DND-41 (cell line): ENCODE measurements at regions not wholly inside any gene's neighbourhood (a gene's known extent, or its start where the extent isn't known, plus 50 kb on each side); places are given as distances from the start of the nearest gene placed in this dataset.

Experiments used
- ATAC-seq: fragments of 200-7000 bp; cut with Tn5 transposase; 3 replicates; pipeline ENCODE4 v1.9.1; 2021; ENCODE audit warnings: low read depth; ENCODE audit not compliant: insufficient read depth
- DNase-seq: peaks from one replicate; pipeline ENCODE4 v3.0.0-alpha.2; 2020
- H2AFZ ChIP-seq: 2 replicates; pipeline ENCODE4 v1.6.0; 2012; ENCODE audit warnings: low read depth, low read length
- H3K27ac ChIP-seq: 2 replicates; pipeline ENCODE4 v1.5.1; 2012; ENCODE audit warnings: low read length, inconsistent platforms
- H3K27me3 ChIP-seq: fragments of 200-600 bp; sonication (generic); 2 replicates; pipeline ENCODE4 v1.6.0; 2012; ENCODE audit warnings: low read length, mild to moderate bottlenecking, inconsistent platforms; ENCODE audit not compliant: insufficient read depth, poor library complexity
- H3K36me3 ChIP-seq: 2 replicates; pipeline ENCODE4 v1.5.1; 2012; ENCODE audit warnings: low read length, inconsistent platforms; ENCODE audit not compliant: insufficient read depth
- H3K4me1 ChIP-seq: 2 replicates; pipeline ENCODE4 v1.5.1; 2012; ENCODE audit warnings: mild to moderate bottlenecking, low read length; ENCODE audit not compliant: insufficient read depth
- H3K4me2 ChIP-seq: 2 replicates; pipeline ENCODE4 v1.6.0; 2012; ENCODE audit warnings: mild to moderate bottlenecking, moderate library complexity, low read length, inconsistent platforms; ENCODE audit not compliant: insufficient read depth
- H3K4me3 ChIP-seq, 2 experiments: fragments of 200-600 bp in 1 of 2; shearing (Covaris generic) in 1 of 2; 2 replicates each; pipeline ENCODE4 v1.5.1; 2012 to 2016; ENCODE audit warnings: inconsistent platforms in 2 of 2, low read length in 2 of 2, mild to moderate bottlenecking in 2 of 2, low read depth in 1 of 2, moderate library complexity in 1 of 2
- H3K79me2 ChIP-seq: 2 replicates; pipeline ENCODE4 v1.6.0; 2012; ENCODE audit warnings: low read length, inconsistent platforms; ENCODE audit not compliant: insufficient read depth
- H3K9ac ChIP-seq: 2 replicates; pipeline ENCODE4 v1.6.0; 2012; ENCODE audit warnings: low read depth, mild to moderate bottlenecking, inconsistent platforms, low read length, moderate library complexity
- H3K9me3 ChIP-seq: 2 replicates; pipeline ENCODE4 v1.5.1; 2012; ENCODE audit warnings: low read length, moderate library complexity, mild to moderate bottlenecking, inconsistent platforms; ENCODE audit not compliant: insufficient read depth, severe bottlenecking
- H4K20me1 ChIP-seq: 2 replicates; pipeline ENCODE4 v1.6.0; 2012; ENCODE audit warnings: low read length; ENCODE audit not compliant: insufficient read depth
- EZH2 ChIP-seq: IDR thresholded peaks from 3 replicates; pipeline ENCODE4 v1.6.1; 2012; ENCODE audit warnings: borderline replicate concordance, low read depth, mild to moderate bottlenecking, moderate library complexity, low read length, inconsistent platforms; ENCODE audit not compliant: severe bottlenecking
- TF ChIP-seq, protein P1 (sequence below): IDR thresholded peaks from 2 replicates; pipeline ENCODE4 v1.5.1; 2012; ENCODE audit warnings: borderline replicate concordance, low read length, moderate library complexity, mild to moderate bottlenecking; ENCODE audit not compliant: poor library complexity, severe bottlenecking; ENCODE audit errors: extremely low read depth

DNA sequence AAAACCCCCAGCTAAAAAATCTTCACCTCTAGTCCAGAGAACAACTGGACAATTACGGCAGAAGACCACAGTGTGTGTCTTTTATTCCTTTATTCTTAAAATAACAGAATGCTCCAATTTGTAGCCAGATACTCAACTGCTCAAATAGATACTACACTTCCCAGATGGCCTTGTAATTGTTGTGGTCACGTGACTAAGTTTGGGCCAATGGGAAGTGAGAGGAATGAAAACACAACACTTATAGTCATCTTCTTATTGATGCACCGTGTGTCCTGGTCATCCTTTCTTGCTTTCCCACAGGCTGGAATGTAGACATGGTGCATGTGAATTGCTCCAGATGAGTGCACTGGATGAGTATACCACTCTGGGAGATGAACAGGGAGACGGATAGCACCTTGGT lies 145.1 kb downstream of the CDC42EP3 start:
- Histone ChIP-seq H3K9ac (no peak overlapping the region), H3K4me2 (no peak overlapping the region), H3K27ac (no peak overlapping the region), H3K4me1 (no peaks in the 10 kb centered on the region), H3K27me3 (no peaks in the 10 kb centered on the region), H2AFZ (no peak overlapping the region), H3K79me2 (no peaks in the 10 kb centered on the region), H3K4me3 (no peak overlapping the region), H3K36me3 (no peaks in the 10 kb centered on the region), H3K9me3 (no peaks in the 10 kb centered on the region), H4K20me1 (no peaks in the 10 kb centered on the region)
- no peak for DNase-seq
- TF ChIP-seq, protein P1, sequence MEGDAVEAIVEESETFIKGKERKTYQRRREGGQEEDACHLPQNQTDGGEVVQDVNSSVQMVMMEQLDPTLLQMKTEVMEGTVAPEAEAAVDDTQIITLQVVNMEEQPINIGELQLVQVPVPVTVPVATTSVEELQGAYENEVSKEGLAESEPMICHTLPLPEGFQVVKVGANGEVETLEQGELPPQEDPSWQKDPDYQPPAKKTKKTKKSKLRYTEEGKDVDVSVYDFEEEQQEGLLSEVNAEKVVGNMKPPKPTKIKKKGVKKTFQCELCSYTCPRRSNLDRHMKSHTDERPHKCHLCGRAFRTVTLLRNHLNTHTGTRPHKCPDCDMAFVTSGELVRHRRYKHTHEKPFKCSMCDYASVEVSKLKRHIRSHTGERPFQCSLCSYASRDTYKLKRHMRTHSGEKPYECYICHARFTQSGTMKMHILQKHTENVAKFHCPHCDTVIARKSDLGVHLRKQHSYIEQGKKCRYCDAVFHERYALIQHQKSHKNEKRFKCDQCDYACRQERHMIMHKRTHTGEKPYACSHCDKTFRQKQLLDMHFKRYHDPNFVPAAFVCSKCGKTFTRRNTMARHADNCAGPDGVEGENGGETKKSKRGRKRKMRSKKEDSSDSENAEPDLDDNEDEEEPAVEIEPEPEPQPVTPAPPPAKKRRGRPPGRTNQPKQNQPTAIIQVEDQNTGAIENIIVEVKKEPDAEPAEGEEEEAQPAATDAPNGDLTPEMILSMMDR: no peak
- TF ChIP-seq EZH2: no peak
- ATAC-seq: no peak

DNA sequence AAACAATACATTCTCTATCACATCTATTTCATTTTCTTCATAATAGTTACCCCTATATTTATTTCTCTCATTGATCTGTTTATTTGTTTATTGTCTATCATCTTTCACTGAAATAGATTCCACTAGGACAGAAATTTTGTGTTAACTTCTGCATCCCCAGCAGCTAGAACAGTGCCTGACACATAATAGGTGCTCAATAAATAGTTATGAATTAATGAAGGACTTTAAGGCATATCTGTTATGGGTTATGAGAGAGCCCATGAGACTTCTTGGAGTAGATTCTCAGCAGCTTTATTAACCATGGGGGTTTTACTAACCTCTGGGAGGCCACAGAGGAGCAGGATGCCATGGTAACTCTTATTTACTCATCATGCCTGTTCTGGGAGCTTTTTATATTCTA lies 144.6 kb downstream of the CDC42EP3 start:
- Histone ChIP-seq H3K4me2 (no peak overlapping the region), H2AFZ (no peak overlapping the region), H3K79me2 (no peaks in the 10 kb centered on the region), H3K27ac (no peak overlapping the region), H4K20me1 (no peaks in the 10 kb centered on the region), H3K36me3 (no peaks in the 10 kb centered on the region), H3K27me3 (no peaks in the 10 kb centered on the region), H3K4me3 (no peak overlapping the region), H3K9ac (no peak overlapping the region), H3K4me1 (no peaks in the 10 kb centered on the region), H3K9me3 (no peaks in the 10 kb centered on the region)
- DNase-seq: no peak
- no peak for TF ChIP-seq EZH2
- TF ChIP-seq, protein P1: no peak
- no peak for ATAC-seq

DNA sequence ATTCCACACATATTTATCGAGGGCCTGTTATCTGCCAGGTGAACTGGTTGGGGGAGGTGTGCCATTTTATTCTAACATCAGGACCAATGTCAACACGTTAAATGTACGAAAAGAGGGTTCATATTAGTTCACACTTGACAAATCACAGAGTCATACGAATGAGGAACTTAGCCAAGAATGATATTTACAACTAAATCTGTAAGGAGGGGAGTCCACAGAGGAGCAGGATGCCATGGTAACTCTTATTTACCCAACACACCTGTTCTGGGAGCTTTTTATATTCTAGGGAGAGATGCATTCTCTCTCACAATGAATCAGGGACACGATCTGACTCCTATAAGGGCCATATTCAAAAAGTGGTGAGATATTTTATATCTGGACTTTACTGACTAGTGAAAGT lies 144.1 kb downstream of the CDC42EP3 start:
- DNase-seq (no peak), ATAC-seq (no peak)
- TF ChIP-seq EZH2: no peak
- TF ChIP-seq, protein P1: no peak

DNA sequence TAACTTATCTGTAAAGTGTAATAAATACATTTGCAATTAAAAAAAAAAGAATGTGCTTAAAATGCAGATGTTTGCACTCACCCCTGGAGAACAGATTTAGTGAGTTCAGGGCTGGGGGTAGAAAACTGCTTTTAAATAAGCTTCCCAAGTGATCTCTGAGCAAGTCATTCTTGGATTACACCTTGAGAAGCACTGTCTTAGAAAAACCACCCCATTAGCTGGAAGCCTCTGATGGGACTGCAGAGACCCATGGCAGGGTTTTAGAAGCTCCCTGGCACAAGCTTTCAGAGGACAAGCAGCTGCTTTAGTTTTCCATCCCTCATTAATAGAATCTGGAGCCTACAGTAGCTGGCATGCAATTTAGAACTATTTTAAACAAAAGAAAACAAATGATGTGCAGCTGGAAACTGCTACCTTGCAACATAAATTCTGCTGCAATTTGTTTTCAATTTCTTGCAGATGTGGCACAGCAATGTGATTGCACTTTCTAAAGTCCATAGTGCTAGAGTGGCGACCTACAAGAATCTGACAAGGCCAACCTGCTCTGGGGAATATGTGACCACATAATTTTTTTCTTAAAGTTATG lies 141.5 kb downstream of the CDC42EP3 start:
- Histone ChIP-seq H3K4me3 (no peak overlapping the region), H3K9ac (no peak overlapping the region), H3K9me3 (no peaks in the 10 kb centered on the region), H3K27me3 (peaks cover 8% of the 10 kb centered on the region), H4K20me1 (no peaks in the 10 kb centered on the region), H3K4me2 (no peak overlapping the region), H3K79me2 (no peaks in the 10 kb centered on the region), H3K27ac (no peak overlapping the region), H2AFZ (no peak overlapping the region), H3K36me3 (no peaks in the 10 kb centered on the region), H3K4me1 (no peaks in the 10 kb centered on the region)
- no peak for TF ChIP-seq EZH2
- TF ChIP-seq, protein P1: no peak
- ATAC-seq: no peak
- DNase-seq: no peak

More for the DNA sequence above, 144.1 kb downstream of the CDC42EP3 start:
- Histone ChIP-seq H3K4me3 (no peak overlapping the region), H3K79me2 (no peaks in the 10 kb centered on the region), H3K4me1 (no peaks in the 10 kb centered on the region), H3K27ac (no peak overlapping the region), H3K4me2 (no peak overlapping the region), H3K9me3 (no peaks in the 10 kb centered on the region), H3K27me3 (peaks cover 3% of the 10 kb centered on the region), H3K36me3 (no peaks in the 10 kb centered on the region), H2AFZ (no peak overlapping the region), H4K20me1 (no peaks in the 10 kb centered on the region), H3K9ac (no peak overlapping the region)
